Sciatic nerve (tissue), 2 donors: ENCODE measurements at regions not wholly inside any gene's neighbourhood (a gene's known extent, or its start where the extent isn't known, plus 50 kb on each side); places are given as distances from the start of the nearest gene placed in this dataset.

ENCODE experiments used
- ATAC-seq: fragments of 200-7000 bp; cut with Tn5 transposase; one replicate; pipeline ENCODE4 v1.9.1; 2020; ENCODE audit warnings: mild to moderate bottlenecking, moderate library complexity
- DNase-seq: peaks from one replicate; pipeline ENCODE4 v3.0.0-alpha.2; 2020; ENCODE audit warnings: low spot score
- intact Hi-C: fragments of 100-400 bp; cut with DNase I; formaldehyde crosslinking; loops from one replicate; pipeline ENCODE4 v1.14.2; 2022
- donor health status: DM: no; HTN: no; CAD: no.
- donor health status: DM: no; HTN: no; CAD: no.

DNA sequence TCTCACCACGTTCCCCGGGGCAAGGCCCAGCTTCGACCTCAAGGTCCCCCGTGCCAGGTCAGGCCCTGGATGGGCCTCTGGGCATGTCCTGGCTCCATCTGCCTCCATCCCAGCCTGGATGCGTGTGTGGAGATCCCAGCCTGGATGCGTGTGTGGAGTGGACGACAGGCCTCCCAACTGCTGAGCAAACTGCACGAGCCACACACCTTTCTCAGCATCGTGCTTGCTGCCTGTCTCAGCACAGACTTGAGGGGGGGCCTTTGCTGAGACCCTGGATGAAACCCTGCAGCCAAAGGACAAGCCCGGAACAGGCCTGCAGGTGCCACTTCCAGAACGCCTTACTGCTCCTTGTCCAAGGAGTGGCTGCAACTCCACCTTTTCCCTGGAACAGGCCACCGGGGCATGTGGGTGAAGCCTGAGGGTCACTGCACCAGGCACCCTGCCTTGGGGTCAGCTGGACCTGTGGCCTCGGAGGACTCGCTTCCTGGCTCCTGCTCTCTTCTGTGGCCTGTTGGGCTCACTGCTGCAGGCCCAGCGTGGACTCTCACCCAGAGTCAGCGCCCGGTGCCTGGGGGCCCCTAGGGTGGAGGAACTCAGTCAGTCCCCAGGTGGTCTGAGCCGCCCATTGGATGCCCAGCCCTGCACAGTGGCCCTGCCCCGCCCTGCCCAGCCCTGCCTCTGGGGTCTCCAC, 176.0 kb downstream of the KIF26A start:
- intact Hi-C loops = no loop called here
- ATAC-seq = no peak
- peak; percentile 42 for DNase-seq

DNA sequence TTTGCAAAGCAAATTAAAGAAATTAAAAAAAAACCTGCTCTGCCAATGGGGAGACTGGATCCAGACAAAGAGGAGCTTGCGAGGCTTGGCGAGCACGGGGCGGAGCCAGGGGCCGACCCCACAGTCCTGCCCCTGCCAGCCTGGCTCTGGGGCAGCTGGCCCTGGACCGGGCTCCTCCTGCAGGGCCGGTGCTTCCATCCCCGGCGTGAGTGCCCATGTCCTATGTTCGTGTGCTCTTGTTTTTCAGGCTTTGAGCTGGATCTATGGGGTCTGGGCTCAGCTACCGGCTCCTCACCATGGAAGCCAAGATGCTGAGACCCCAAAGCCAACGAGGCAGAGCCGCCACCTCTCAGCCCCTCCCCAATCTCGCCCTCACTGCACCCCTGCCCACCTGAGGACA, 176.8 kb downstream of the KIF26A start:
- intact Hi-C loops = no loop called here
- DNase-seq = peak; percentile 26

DNA sequence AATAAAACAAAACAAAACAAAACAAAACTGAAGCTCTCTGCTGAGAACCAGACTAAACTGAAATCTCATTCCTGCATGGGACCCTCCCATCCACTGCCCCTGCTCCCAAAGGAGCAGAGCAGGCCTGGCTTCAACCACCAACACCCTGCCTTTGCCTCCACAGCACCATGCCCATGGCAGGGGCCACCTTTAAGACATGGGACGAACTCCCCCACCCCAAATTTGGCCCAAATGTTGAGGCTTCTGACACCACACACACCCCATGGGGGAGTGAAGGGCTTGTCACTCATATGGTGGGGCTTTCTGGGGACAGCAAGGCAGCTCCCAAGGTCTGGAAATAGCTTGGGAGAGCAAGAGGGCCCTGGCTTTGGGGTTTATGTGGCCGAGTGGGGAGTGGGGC, 177.2 kb downstream of the KIF26A start:
- DNase-seq (no peak), ATAC-seq (no peak)
- intact Hi-C loops = no loop called here

More for the DNA sequence above, 176.8 kb downstream of the KIF26A start:
- ATAC-seq = no peak

DNA sequence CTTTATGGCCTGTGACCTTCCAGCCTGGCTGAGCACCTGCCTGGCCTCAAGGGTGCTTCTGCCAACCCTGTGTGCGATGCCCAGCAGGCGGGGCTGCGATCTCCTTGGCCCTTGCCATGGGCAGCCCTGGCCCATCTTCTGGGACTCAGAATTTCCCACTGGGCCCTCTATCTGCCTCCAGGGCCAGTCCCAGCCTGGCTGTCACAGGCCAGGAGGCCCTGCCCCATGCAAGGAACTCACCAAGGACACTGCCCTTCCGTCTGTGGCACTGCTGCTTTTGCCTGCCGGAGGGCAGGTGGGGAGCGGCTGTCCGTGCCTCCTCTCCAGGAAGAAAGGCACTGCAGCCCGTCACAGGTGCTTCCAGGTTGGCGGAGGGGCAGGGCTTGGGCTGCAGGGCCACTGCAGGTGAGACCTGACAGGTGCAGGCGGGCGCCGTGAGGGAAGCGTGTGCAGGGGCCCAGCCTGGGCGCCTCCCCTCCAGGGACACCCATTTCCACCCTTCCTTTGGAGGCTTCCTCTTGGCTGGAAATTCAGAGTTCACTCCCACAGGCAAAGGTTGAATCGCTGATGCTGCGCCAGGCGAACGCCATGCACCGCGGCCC, 177.8 kb downstream of the KIF26A start:
- ATAC-seq = no peak
- intact Hi-C loops = no loop called here
- peak; percentile 31 for DNase-seq

DNA sequence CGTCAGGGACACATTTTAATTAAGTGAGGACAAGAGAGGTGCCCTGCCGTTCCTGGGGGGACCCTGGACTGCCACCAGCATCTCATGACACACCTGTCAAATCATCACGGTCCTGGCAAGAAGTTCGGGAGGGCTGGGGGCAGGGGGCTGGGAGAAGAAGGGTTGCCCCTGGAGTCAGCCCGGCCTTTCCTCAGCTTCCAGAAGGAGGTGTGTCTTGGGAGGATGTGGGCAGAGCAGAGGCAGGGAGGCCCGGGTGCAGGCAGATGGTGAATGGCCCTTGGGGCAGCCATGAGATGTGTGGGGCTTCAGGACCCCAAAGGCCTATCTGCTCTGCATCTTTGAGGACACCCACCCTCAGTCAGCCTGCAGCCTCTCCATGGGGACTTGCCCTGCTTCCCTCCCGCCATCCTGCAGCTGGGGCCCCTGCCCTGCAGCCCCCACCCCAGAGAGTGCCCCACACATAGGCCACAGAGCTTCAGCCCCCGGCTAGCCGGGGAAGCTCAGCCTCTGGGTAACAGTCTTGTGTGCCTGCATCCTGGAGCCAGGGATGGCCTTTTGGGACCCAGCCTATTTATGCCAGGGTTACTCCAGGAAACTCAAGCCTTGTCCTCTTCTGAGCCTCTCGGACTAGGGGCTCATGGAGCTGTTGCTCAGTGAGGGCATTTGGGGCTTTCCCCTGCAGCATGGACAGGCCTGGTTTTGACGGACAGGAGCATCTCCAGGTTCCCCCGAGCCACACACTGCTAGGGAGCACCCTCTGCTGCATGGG, 178.5 kb downstream of the KIF26A start:
- intact Hi-C loops = no loop called here
- ATAC-seq (no peak), DNase-seq (peak; percentile 44)

DNA sequence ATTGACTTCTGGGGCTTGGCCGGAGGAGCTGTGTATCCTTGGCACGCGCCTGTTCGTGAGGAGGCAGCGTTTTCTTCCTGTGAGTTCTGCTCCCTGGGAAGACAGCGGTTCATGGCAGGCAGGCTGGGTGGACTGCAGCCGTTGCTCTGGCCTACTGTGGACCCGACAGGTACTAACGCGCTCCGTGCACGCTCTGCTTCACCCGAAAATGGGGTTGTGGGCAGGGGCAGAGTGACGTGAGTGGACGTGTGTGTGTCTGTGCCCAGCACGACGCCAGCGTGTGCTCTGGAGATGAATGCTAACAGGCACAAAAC, 179.1 kb downstream of the KIF26A start:
- peak; percentile 17 for DNase-seq
- ATAC-seq = no peak
- intact Hi-C loops = no loop called here

DNA sequence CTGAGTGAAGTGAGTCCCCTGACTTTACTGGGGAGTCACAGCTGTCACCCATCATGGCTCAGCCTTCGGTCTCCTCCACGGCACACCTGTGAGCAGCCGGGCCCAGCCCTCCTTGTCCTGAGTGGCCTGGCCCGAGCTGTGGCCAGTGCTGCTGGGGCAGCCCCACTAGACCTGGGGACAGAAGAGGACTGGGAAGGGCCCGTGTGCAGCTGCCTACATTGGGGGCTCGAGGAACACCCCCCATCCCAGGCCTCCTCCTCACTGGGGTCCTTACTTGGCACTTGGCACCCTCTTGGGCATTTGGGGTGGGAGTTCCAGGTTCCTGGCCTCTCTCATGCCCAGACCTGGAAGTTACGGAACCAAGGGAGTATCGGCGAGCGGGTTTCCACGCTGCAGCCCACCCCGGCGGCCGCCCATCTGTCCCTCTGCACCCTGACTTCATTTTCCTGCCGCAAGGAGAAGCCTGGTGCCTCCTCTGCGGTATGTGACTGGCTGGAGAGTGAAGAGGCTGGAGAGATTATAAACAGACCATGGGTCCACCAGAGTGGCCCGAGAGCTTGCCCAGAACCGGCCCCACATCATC, 179.7 kb downstream of the KIF26A start:
- peak; percentile 32 for DNase-seq
- intact Hi-C loops = no loop called here
- ATAC-seq = no peak

DNA sequence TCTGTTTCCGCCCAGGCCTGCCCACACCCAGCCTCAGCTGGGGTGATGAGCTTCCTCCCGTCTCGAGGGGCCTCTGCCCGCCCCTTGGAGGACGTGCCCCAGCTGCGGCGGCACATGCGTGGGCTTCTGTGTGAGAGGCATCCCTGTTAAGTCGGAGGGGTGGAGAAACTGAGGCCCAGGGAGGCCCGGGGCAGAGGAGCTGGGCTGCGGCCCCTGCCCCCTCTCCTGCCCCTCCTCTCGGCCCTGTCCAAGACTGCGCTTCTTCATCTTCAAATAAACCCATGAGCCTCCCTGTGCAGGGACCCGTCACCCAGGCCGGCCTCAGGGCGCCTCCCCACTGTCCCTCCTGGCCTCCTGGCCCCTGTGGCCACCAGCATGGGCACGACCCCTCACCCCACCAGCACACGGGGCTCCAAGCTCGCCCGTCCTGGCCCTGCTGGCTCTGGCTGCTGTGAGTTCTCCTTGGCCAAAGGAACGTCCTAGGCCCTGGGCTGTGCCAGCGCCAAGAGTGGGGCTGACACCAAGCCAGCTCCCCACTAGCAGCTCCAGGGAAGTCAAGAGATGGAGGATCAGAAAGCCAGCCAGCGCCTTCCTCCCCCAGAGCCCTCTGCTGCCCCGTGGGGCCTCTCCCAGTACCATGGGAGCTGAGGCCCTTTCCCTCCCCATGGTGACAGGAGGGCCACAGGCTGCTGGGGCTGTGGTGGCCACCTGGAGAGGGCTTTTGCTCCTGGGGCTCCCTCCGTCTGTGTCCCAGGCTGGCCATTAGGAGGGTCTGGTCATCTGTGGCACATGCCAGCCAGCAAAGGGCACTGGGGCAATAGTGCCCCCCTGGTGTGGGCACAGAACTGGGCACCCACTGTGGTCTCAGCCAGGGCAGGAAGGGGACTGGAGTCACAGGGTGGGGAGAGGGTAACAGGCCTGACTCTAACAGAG, 180.4 kb downstream of the KIF26A start:
- intact Hi-C loops = no loop called here
- ATAC-seq = no peak
- DNase-seq = peak; percentile 42

DNA sequence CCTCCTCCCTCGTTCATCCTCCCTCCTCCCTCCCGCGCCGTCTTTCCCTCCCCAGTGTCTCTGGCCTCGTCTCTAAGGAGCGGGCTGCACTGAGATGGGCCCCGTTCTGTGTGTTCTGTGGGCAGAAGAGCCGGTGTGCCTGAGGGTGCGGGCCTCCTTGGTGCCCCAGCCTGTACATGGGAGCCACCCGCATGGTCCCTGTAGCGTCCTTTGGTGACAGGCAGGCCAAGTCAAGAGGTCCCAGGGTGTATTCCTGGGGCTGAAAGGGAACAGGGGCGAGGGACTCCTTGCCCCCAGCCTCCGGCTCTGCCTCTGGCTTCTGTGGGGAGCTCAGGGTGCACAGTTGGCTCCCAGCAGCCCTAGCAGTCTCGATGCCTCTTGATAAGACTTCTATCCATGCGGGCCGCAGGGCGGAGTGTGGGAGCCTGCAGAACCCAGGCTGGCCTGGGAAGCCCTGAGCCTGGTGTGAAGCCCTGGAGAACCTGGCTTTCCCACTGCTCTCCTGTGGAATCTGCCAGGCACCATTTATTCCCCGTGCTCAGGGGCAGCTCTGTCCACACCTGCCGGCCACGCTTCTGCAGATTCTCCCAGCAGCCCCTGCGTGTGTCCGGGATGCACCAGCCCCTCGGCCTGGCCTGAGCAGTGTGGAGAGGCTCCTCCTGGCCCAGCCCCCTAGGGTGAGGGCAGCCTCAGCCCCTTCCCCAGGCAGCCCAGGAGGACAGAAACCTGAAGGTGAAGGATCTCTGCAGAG, 181.3 kb downstream of the KIF26A start:
- no peak for ATAC-seq
- intact Hi-C loops = no loop called here
- DNase-seq = peak; percentile 18

DNA sequence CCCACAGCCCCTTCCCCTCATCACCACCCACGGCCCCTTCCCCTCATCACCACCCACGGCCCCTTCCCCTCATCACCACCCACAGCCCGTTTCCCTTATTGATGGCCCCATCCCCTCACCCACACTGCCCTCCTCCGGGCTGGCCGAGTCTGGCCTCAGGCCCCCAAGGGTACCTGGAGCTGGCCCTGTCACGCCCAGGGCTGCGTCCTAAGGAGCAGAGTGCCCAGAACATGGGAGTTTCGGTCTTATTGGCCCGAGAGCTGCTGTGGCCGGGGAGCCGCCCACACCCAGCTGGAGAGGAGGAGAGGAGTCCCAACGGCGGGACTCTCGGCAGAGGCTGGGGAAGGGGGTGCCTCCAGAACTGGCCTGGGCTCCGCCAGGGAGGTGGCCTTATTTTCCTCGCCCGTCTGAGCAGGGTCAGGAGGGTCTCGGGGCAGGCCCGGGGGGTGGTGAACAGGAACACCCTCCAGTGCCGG, 182.3 kb downstream of the KIF26A start:
- ATAC-seq (no peak), DNase-seq (peak; percentile 47)
- intact Hi-C loops = no loop called here

DNA sequence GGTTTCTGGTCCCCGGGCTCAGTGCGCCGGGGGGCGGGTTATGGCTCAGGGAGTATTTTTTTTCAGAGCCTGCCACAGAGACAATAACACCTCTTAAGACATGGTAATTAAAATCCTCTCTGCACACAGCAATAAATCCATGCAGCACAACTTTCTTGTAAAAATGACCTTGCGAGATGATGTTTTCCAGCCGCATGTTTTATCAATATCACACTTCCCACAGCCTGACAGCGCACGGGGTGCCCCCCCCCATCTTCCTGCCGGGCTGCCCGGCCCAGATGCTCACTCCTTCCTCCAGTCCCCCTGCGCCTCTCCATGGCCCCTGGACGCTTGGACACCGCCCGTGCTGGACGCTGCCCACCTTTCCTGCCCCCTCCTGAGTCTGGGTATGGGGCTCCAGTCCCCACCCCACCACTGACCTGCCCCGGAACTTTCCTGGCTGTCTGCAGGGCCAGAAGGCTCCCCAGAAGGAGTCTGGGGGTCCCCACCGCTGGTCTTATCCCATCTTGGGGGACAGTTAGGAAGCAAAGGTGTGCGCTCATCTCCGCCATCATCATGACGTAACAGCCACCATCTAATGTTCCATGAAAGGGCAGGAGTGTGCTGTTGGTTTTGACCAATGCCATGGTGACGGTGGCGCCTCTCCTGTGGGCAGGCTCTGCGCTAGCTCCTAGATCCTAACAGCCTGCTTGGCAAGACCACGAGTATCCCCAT, 182.9 kb downstream of the KIF26A start:
- intact Hi-C loops = no loop called here
- ATAC-seq (no peak), DNase-seq (peak; percentile 21)

DNA sequence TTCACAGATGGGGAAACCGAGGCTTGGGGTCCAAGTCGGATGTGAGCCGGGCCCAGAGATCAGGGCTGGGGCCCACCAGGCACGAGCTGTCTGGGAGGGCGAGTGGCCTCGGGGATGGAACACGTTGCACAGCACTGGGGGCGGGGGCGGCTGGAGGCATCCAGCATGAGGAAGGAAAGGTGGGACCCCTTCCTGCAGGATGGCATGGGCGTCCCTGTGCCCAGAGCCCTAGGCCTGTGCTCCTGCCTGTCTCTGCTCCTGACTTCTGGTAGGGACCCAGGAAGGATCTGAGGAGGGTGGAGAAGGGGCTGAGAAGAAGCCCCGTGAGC, 183.4 kb downstream of the KIF26A start:
- ATAC-seq = no peak
- intact Hi-C loops = no loop called here
- peak; percentile 38 for DNase-seq

DNA sequence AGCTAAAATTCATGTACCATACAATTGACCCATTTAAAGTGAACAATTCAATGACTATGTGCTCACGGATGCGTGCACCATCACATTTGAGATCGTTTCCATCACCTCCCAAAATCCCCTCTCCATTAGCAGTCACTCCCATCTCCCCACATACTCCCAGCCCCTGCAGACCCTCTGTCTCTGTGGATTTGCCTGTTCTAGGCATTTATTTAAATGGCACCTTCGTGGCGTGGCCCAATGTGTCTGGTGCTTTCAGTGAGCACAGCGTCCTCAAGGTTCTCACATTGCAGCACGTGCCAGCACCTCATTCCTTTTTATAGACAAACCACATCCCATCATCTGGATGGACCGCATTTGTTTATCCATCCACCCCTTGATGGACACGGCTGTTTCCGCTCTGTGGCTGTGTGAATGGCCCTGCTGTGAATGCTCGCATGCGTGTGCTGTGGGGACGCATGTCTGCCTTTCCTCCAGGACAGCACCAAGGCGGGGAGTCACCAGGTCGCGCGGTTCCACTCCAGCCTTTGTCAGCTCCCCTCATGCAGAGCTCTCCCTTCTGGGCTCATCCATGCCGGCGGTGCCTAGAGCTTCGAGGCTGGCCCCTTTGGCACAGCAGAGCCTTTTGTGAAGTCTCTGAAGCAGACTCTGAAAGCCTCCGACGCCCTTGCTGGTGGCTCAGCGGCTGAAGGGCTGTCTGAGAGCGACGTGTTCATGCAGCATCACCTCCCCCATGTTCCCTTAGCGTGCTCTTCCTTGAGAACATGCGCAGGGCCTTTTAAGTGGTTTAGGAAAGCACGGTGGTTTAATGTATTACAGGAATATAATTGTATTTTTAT, 184.4 kb downstream of the KIF26A start:
- intact Hi-C loops = no loop called here
- DNase-seq (peak; percentile 26), ATAC-seq (no peak)

DNA sequence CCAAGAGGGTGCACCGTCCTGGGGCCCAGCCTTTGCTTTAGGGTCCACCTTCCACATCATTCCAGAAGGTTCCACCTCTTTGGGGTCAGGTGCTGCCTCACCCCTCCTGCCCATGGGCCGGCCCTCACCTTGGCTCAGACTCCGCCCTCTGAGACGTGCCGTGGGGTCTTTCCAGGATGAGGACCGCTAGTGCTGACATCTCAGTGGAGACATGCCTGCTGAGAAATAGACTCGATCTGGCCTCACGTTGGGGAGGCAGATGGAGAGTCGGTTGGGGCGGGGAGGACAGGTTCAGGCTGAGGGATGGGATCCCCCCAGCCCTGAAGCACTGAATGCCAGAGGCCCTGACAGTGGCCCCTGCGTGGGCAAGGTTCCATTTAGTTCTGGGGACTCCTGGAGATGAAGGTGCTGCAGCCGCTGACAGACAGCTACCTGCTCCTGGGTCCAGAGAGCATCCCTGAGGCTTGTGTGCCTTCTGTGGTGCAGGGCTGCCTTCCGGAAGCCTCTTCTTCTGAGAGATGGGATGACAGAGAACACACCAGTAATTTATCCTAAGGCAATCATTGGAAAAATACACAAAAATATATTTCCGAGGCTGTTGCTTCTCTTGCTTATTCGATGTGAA, 185.3 kb downstream of the KIF26A start:
- DNase-seq (peak; percentile 28), ATAC-seq (no peak)
- intact Hi-C loops = no loop called here

DNA sequence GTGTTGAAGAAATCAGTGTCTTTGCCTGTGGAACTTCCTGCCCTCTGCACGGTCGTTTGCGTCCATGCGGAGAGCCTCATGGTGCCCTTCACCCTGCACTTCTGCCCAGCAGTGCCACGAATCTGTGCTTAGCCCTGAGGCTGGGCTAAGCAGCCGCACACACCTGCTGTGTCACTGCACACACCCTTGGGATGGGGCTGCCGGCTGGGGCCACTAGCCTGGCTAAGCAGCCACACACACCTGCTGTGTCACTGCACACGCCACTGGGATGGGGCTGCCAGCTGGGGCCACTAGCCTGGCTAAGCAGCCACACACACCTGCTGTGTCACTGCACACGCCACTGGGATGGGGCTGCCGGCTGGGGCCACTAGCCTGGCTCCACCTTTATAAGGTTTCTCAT, 188.5 kb downstream of the KIF26A start:
- no peak for ATAC-seq
- intact Hi-C loops = no loop called here
- no peak for DNase-seq

DNA sequence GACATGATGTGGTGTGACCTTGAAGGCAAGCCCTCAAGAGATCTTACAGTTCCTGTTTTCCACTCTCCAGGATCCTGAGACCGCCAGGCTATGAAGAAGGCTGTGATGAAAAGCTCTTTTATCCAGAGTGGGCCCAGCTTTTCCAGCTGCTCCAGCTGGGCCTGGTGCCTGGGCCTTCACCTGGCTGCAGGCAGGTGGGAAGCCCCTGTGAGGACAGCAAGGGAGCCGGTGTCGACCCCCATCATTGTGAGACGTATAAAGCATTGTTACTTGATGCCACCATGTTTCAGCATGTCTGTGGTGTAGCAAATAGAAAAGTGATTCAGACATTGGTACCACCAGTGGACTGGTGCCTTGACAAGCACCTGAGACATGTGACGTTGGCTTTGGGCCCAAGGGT, 190.2 kb downstream of the KIF26A start:
- intact Hi-C loops = no loop called here
- no peak for ATAC-seq
- no peak for DNase-seq

DNA sequence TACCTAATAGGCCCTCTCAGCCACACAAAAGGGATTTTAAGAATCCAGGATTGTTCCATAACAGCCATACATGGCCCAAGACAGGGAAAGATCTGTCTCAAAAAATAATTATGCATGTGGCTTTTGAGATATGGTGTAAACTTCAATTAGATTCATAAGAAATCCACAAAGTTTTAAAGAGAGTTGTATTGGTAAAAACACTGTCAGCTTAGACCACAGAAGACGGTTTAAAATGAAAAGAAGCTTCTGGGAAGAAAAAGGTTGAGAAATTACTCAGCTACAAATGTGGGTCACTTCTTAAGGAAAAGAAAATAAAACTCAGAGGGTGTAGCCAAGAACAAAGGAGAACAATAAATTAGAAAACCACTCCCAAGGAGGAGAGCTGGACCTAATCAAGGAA, 191.4 kb downstream of the KIF26A start:
- intact Hi-C loops = no loop called here
- ATAC-seq (no peak), DNase-seq (no peak)
